ENCODE measurements at regions not wholly inside any gene's neighbourhood (a gene's known extent, or its start where the extent isn't known, plus 50 kb on each side); places are given as distances from the start of the nearest gene placed in this dataset.
"Not testable (repeated sequence)": the region's sequence is repeated elsewhere in the genome, so short reads cannot be mapped to it uniquely, and the experiment has no call there.

GRCh38 chr14:95623195-95623594 lies 63.0 kb upstream of the TCL1B start:
- H3K4me3 ChIP-seq (ENCODE audit: low read depth, poor library complexity, severe bottlenecking): no peak overlapping the region
- TF ChIP-seq POLR2A (IDR thresholded peaks at IDR 0.05) (no peak), CTCF (IDR thresholded peaks at IDR 0.05) (no peak)
- WGBS, 2 donors: 73 to 76% methylated on average over 5 of the region's 5 CpGs
- intact Hi-C loops (cut with DNase I; ENCODE audit: low total_unique reads): no loop called here
- DNase-seq (ENCODE audit: low spot score in 2 of 2): no peak

- DNase-seq (ENCODE audit: low spot score in 2 of 2); intact Hi-C loops (cut with DNase I; ENCODE audit: low total_unique reads); H3K4me3 ChIP-seq (ENCODE audit: low read depth, poor library complexity, severe bottlenecking): not testable (repeated sequence)
- WGBS, 2 donors: 78 to 90% methylated on average over 2 of the region's 2 CpGs
These were observed 60.5 kb upstream of the TCL1B start for GRCh38 chr14:95625710-95626109.

- intact Hi-C loops (cut with DNase I; ENCODE audit: low total_unique reads): no loop called here
- H3K4me3 ChIP-seq (ENCODE audit: low read depth, poor library complexity, severe bottlenecking): no peak overlapping the region
- TF ChIP-seq POLR2A (IDR thresholded peaks at IDR 0.05) (no peak), CTCF (IDR thresholded peaks at IDR 0.05) (no peak)
- no peak for DNase-seq (ENCODE audit: low spot score in 2 of 2)
These were observed 51.2 kb upstream of the TCL1B start for GRCh38 chr14:95635051-95635450.
